HCEC 1CT (cell line): ENCODE measurements at regions not wholly inside any gene's neighbourhood (a gene's known extent, or its start where the extent isn't known, plus 50 kb on each side); places are given as distances from the start of the nearest gene placed in this dataset.
"Not testable (repeated sequence)": the region's sequence is repeated elsewhere in the genome, so short reads cannot be mapped to it uniquely, and the experiment has no call there.

Source experiments
- DNase-seq: peaks from one replicate; pipeline ENCODE4 v3.0.0-alpha.2; 2017

- DNase-seq: not testable (repeated sequence)
Measured at GRCh38 chrX:84267432-84267831, 79.4 kb upstream of the RPS6KA6 start.

GRCh38 chrX:84259868-84260267 lies 71.9 kb upstream of the RPS6KA6 start:
- no peak for DNase-seq

DNA sequence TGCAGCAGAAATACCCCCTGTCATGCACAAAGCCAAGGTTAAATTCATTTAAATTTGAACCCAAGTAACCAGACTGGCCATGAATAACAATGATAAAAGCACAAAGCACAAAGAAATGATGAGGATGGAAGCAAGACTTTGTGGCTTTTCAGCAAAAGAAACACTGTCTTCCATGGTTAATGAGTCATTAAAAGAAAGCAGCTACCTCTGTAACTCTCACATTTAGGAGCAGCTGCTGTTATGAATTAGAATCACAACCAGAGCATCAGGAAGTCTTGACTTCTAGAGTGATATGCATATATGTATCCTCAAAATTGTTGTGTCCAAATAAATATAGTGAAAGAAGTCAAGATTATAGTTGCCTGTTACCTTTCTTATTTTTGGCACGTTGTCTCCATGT lies 70.7 kb upstream of the RPS6KA6 start:
- no peak for DNase-seq

DNA sequence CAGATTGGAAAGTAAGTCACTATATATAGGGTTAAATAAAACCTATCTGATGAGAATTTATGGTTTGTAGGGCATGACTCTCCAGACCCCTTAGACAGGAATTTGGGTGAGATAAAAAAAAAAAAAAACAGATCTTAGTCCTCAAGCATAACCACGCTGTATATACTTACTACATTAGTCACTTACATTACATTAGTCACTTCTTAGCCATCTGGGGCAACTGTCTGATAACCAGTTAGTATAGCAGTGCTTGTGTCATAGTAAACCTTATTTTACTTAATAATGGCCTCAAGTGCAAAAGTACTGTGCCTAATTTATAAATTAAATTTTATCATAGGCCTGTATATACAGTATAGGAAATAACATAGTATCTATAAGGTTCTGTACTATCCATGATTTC lies 60.2 kb upstream of the RPS6KA6 start:
- DNase-seq: peak; percentile 82

DNA sequence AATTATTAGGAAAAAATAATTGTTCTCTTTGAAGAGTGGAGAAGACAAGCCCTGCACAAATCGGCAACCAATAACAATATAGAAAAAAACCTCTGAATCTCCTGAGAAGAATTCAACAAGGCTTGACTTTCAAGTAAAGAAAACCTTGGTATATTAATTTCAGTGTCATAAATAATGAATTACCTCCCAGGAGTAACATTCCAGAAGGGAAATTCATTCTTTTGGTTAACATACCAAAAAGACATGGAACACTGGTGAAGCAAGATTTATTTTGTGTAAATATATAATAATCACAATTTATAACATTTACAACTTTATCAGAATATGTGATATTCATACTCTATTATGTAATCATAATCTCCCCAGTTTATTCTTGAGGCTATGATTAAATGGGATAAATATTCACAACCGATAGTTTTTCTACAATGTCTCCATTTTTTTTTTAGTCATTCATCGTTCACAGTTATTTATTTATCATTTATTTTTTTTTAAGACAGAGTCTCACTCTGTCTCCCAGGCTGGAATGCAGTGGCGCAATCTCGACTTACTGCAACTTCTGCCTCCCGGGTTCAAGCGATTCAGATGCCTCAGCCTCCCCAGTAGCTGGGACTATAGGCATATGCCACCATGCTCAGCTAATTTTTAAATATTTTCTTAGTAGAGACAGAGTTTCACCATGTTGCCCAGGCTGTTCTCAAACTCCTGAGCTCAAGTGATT lies 53.0 kb upstream of the RPS6KA6 start:
- peak; percentile 54 for DNase-seq
